IPS-18a (cell line): ENCODE measurements at regions not wholly inside any gene's neighbourhood (a gene's known extent, or its start where the extent isn't known, plus 50 kb on each side); places are given as distances from the start of the nearest gene placed in this dataset.
"Not testable (repeated sequence)": the region's sequence is repeated elsewhere in the genome, so short reads cannot be mapped to it uniquely, and the experiment has no call there.

Experiments used
- H3K27ac ChIP-seq: one replicate; pipeline ENCODE4 v1.5.1; 2013; ENCODE audit warnings: low read length
- H3K27me3 ChIP-seq: one replicate; pipeline ENCODE4 v1.6.1; 2013; ENCODE audit warnings: mild to moderate bottlenecking, low read length; ENCODE audit not compliant: control insufficient read depth, insufficient read depth
- H3K36me3 ChIP-seq: one replicate; pipeline ENCODE4 v1.6.1; 2013; ENCODE audit warnings: low read depth, low read length; ENCODE audit not compliant: control insufficient read depth
- H3K4me1 ChIP-seq: one replicate; pipeline ENCODE4 v1.6.1; 2013; ENCODE audit warnings: low read depth, low read length; ENCODE audit not compliant: control insufficient read depth
- H3K4me3 ChIP-seq: one replicate; pipeline ENCODE4 v1.5.1; 2013; ENCODE audit warnings: low read length
- H3K9ac ChIP-seq: one replicate; pipeline ENCODE4 v1.6.1; 2013; ENCODE audit warnings: mild to moderate bottlenecking, low read length, moderate library complexity
- H3K9me3 ChIP-seq: one replicate; pipeline ENCODE4 v1.6.1; 2013; ENCODE audit warnings: low read depth, low read length; ENCODE audit not compliant: control insufficient read depth

DNA sequence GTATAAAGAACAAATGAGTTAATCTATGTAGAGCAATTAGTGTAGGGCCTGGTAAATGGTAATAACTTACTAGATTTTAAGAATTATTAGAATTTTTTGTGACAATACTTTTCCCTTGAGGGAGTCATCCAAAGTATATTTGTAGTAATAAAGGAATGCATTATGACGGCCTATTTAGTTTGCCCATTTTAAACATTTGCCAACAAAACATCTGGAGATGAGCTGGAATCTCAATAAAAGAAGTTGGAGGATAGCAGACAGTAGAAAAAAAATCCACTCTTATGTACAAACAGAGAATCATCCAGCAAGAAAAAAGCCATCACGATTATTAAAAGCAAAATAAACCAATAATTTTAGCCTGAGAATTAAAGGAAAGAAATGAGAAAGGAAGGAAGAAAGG is 567.3 kb upstream of the ADAMTS5 start:
- H3K9me3 ChIP-seq: no peaks in the 10 kb centered on the region
- H3K4me3 ChIP-seq: no peak overlapping the region
- no peak overlapping the region for H3K27ac ChIP-seq
- no peaks in the 10 kb centered on the region for H3K27me3 ChIP-seq
- no peaks in the 10 kb centered on the region for H3K4me1 ChIP-seq
- no peaks in the 10 kb centered on the region for H3K36me3 ChIP-seq
- no peak overlapping the region for H3K9ac ChIP-seq

DNA sequence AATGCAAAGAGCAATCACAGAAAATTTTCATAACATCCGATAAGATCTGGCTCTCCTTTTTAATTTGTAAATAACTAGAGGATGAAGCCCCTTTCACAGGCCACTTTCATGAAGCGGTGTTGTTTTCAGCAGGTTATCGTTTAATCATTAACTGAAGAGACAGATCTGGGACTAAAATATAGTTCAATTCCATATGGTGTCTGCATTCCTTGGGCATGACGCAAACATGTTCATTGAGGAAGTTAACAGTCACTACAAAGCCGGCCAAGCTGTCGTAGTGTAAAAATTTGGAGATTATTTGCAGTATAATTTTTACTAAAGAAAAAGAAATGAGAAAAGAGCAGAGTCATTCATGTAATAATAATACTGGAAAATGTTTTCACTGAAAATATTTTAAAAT is 565.2 kb upstream of the ADAMTS5 start:
- H3K27me3 ChIP-seq: no peaks in the 10 kb centered on the region
- no peaks in the 10 kb centered on the region for H3K9me3 ChIP-seq
- H3K27ac ChIP-seq: no peak overlapping the region
- H3K36me3 ChIP-seq: no peaks in the 10 kb centered on the region
- no peak overlapping the region for H3K4me3 ChIP-seq
- H3K9ac ChIP-seq: no peak overlapping the region
- H3K4me1 ChIP-seq: no peaks in the 10 kb centered on the region

DNA sequence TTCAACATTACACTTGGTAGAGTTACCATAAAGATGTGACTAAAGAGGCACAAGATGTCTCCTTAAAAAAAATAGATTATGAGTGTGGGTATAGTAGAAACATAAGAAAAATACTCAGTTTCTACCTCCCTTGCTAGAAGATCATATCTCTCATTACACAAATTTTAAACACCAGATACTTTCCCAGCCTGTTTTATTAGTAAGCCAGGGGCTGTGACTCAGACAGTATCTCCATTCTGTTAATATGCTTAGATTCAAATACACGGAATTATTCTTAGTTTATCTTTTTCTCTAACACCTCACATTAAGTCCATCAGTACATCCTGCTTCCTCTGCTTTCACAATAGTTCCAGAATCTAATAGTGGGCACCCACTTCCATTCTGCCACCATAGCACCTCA is 561.8 kb upstream of the ADAMTS5 start:
- H3K4me1 ChIP-seq: no peaks in the 10 kb centered on the region
- H3K4me3 ChIP-seq: no peak overlapping the region
- H3K27me3 ChIP-seq: no peaks in the 10 kb centered on the region
- no peaks in the 10 kb centered on the region for H3K9me3 ChIP-seq
- no peak overlapping the region for H3K27ac ChIP-seq
- H3K36me3 ChIP-seq: no peaks in the 10 kb centered on the region
- H3K9ac ChIP-seq: no peak overlapping the region

DNA sequence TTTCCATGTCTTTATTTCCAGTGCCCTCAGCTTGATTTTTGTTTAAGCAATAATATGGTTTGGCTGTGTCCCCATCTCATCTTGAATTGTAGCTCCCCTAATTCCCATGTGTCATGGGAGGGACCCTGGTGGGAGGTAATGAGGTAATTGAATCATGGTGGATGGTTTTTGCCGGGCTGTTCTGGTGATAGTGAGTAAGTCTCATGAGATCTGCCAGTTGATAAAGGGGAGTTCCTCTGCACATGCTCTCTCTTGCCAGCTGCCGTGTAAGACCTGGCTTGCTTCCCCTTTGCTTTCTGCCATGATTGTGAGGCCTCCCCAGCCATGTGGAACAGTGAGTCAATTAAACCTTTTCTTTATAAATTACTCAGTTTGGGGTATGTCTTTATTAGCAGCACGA is 559.6 kb upstream of the ADAMTS5 start:
- Histone ChIP-seq H3K4me1 (no peaks in the 10 kb centered on the region), H3K4me3 (no peak overlapping the region), H3K27ac (no peak overlapping the region), H3K9ac (no peak overlapping the region), H3K9me3 (no peaks in the 10 kb centered on the region), H3K27me3 (no peaks in the 10 kb centered on the region), H3K36me3 (no peaks in the 10 kb centered on the region)

DNA sequence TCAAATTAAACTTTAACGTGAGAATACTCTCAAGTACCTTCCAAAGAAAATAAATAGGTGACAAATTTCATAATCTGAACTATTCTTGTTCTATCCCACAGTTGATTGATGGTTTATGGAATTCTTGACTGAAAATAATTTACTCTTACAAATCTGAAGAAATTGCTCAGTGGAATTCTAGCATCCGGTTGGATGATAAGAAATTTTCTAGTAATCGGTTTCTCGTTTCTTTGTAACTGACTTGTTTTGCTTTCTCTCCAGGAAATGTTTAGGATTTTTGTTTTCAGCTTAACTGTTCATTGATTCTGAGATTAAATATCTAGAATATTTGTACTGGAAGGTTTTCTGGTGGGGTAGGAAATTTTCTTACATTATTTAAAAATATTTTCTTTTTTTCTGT is 558.9 kb upstream of the ADAMTS5 start:
- Histone ChIP-seq H3K9ac (no peak overlapping the region), H3K27me3 (no peaks in the 10 kb centered on the region), H3K4me3 (no peak overlapping the region), H3K9me3 (no peaks in the 10 kb centered on the region), H3K36me3 (no peaks in the 10 kb centered on the region), H3K4me1 (no peaks in the 10 kb centered on the region), H3K27ac (no peak overlapping the region)

DNA sequence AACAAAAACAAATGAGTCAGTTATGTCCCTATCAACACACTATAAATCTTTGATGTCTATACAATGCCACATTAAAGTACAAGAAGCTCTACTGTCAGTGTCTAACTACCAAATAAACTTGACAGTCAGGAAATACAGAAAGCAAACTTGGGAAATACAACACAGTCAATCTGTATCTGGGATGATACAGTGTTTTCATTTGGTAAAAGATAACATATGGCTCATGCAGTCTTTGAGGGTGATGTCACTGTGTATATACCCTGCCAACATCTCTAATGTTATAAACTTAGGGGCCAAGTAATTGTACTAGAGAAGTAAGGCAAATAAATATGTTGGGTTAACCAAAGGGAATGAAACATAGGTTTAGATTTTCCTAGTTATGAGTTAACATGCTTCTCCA is 552.5 kb upstream of the ADAMTS5 start:
- peaks cover 8% of the 10 kb centered on the region for H3K9me3 ChIP-seq
- H3K27me3 ChIP-seq: no peaks in the 10 kb centered on the region
- H3K36me3 ChIP-seq: no peaks in the 10 kb centered on the region

DNA sequence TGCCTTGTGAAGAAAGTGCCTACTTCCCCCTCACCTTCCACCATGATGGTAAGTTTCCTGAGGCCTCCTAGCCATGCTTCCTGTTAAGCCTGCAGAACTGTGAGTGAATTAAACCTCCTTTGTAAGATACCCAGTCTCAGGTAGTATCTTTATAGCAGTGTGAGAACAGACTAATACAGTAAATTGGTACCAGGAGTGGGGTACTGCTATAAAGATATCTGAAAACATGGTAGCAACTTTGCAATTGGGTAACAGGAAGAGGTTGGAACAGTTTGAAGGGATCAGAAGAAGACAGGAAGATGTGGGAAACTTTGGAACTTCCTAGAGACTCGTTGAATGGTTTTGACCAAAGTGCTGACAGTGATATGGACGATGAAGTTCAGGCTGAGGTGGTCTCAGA is 550.3 kb upstream of the ADAMTS5 start:
- not testable (repeated sequence) for H3K9me3 ChIP-seq, H3K4me1 ChIP-seq, H3K27ac ChIP-seq, H3K9ac ChIP-seq, H3K36me3 ChIP-seq, H3K27me3 ChIP-seq, H3K4me3 ChIP-seq

More for the DNA sequence above, 552.5 kb upstream of the ADAMTS5 start:
- no peak overlapping the region for H3K27ac ChIP-seq
- H3K9ac ChIP-seq: no peak overlapping the region
- no peaks in the 10 kb centered on the region for H3K4me1 ChIP-seq
- no peak overlapping the region for H3K4me3 ChIP-seq

DNA sequence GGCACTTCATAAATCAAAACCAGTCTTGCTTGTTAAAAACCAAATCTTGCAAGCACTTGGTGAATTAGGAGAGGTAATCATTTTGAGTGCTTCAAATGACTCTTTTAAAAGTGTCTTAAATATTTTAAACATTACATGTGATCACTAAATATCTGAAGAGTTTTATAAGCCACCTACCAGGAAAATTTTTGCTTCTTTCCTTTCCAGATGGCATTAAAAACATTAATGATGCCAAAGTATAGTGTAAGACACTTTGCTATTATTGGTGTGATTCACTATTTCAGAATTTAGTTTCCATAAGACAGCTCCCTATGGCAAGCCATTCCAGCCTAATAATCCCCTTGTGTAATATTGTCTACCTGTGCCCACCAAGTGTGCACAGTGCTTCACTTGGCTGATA is 548.8 kb upstream of the ADAMTS5 start:
- no peak overlapping the region for H3K4me3 ChIP-seq
- no peaks in the 10 kb centered on the region for H3K27me3 ChIP-seq
- no peak overlapping the region for H3K27ac ChIP-seq
- H3K4me1 ChIP-seq: peaks cover 4% of the 10 kb centered on the region
- H3K36me3 ChIP-seq: no peaks in the 10 kb centered on the region
- no peak overlapping the region for H3K9ac ChIP-seq
- H3K9me3 ChIP-seq: peaks cover 8% of the 10 kb centered on the region

DNA sequence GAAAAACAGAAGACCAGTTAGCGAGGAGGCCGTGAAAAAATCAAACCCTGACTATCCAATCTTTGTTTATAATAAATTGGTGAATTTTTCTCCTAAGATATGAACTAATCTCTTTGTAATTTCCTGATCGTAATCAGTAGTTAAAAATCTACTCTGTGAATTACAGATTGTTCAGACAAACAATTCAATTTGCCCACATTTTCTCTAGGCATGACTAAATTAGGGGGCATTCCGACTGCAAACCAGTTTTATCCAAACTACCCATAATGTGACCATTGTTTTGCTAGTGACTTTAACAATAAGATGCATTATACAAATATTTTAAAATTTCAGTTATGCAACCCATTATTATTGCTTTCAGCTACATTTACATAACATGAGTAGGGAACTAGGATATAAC is 546.9 kb upstream of the ADAMTS5 start:
- Histone ChIP-seq H3K4me3 (no peak overlapping the region), H3K9ac (no peak overlapping the region), H3K9me3 (peaks cover 8% of the 10 kb centered on the region), H3K36me3 (no peaks in the 10 kb centered on the region), H3K4me1 (peaks cover 4% of the 10 kb centered on the region), H3K27ac (no peak overlapping the region), H3K27me3 (no peaks in the 10 kb centered on the region)

DNA sequence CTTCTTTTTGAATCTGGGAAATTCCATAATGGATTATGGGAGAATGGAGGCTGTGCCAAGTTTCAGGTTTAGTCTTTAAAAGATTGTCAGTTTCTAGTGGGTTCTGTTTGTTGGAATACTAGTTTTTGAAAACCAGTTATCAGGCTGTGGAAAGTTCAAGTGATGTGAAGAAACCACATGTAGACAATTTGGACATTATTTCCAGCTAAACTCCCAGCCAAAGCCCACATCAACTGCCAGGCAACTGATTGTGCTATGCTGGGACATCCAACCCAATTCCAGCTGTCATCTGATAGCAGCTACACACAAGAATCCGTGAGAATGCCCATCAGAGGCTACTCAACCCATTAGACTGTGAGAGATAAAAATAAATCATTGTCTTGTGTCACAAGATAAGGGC is 546.1 kb upstream of the ADAMTS5 start:
- peaks cover 8% of the 10 kb centered on the region for H3K9me3 ChIP-seq
- H3K36me3 ChIP-seq: no peaks in the 10 kb centered on the region
- no peak overlapping the region for H3K4me3 ChIP-seq
- H3K27me3 ChIP-seq: no peaks in the 10 kb centered on the region
- H3K4me1 ChIP-seq: peaks cover 4% of the 10 kb centered on the region
- no peak overlapping the region for H3K9ac ChIP-seq
- no peak overlapping the region for H3K27ac ChIP-seq

DNA sequence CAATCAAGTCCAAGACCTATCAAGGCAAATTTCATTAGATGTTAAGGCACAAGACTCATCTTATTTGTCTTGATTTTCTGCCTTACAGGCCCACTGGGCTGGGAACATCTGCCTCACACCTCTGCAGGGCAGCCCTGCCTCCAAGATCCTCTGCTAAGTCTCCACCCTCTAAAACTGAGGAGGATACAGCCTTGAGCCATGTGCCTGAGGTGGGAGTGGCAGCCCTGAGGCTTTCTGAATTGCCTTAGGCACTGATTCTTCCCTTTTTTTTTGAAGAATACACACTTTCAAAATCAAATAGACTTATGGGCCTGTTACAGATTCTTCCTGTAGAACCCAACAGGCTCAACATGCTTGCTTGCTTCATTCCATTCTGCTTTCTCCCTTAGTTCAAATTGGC is 544.3 kb upstream of the ADAMTS5 start:
- no peak overlapping the region for H3K27ac ChIP-seq
- no peak overlapping the region for H3K4me3 ChIP-seq
- H3K9ac ChIP-seq: no peak overlapping the region
- H3K4me1 ChIP-seq: peaks cover 4% of the 10 kb centered on the region
- no peaks in the 10 kb centered on the region for H3K27me3 ChIP-seq
- H3K9me3 ChIP-seq: no peaks in the 10 kb centered on the region
- no peaks in the 10 kb centered on the region for H3K36me3 ChIP-seq

DNA sequence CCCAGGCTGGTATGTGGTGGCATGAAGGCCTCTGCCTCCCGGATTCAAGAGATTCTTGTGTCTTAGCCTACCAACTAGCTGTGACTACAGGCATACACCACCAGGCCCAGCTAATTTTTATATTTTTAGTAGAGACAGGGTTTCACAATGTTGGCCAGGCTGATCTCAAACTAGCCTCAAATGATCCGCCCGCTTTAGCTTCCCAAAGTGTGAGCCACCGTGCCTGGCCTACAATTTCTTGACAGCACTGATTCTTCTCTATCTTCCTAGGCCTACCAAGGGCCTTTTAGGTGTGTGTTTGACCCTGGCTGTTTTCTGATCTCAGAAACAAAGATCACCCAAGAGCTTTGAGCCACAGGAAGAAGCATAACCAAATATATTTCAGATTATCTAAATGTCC is 540.8 kb upstream of the ADAMTS5 start:
- no peaks in the 10 kb centered on the region for H3K4me1 ChIP-seq
- no peak overlapping the region for H3K27ac ChIP-seq
- H3K4me3 ChIP-seq: no peak overlapping the region
- H3K36me3 ChIP-seq: no peaks in the 10 kb centered on the region
- no peak overlapping the region for H3K9ac ChIP-seq
- no peaks in the 10 kb centered on the region for H3K27me3 ChIP-seq
- no peaks in the 10 kb centered on the region for H3K9me3 ChIP-seq

DNA sequence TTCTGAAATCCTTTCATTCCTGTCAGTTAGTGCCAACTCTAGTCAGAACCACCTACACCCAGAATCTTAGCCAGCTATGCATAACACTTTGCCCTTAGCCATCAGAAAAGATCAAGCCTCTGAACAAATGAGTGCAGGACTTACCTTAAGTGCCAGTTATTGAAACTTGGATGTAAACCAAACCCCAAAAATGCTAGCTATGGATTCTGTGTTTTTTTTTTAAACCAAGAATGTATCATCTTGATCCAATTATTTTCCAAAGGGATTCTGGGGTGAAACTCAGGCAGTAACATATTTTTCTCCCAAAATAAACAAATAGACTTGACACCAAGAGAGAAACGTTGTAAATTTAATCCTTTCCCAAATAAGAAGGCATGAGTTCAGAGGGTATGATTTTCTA is 538.6 kb upstream of the ADAMTS5 start:
- no peak overlapping the region for H3K9ac ChIP-seq
- H3K4me3 ChIP-seq: no peak overlapping the region
- no peaks in the 10 kb centered on the region for H3K27me3 ChIP-seq
- H3K4me1 ChIP-seq: no peaks in the 10 kb centered on the region
- H3K27ac ChIP-seq: no peak overlapping the region
- no peaks in the 10 kb centered on the region for H3K9me3 ChIP-seq
- H3K36me3 ChIP-seq: no peaks in the 10 kb centered on the region
